ENCODE measurements at regions not wholly inside any gene's neighbourhood (a gene's known extent, or its start where the extent isn't known, plus 50 kb on each side); places are given as distances from the start of the nearest gene placed in this dataset.

GRCh38 chr6:4274382-4275082 lies 139.2 kb upstream of the ECI2 start:
- H3K9ac ChIP-seq (ENCODE audit: low read length) = no peak overlapping the region
- H3K36me3 ChIP-seq (ENCODE audit: insufficient read depth, low read length) = no peaks in the 10 kb centered on the region
- H3K27ac ChIP-seq (ENCODE audit: low read depth, low read length, poor library complexity, severe bottlenecking) = no peak overlapping the region
- H2AFZ ChIP-seq (ENCODE audit: low read length) = no peak overlapping the region
- no peaks in the 10 kb centered on the region for H3K9me2 ChIP-seq (ENCODE audit: low read depth, low read length)
- no peaks in the 10 kb centered on the region for H3K79me2 ChIP-seq (ENCODE audit: insufficient read depth, low read length)
- no peaks in the 10 kb centered on the region for H3K4me1 ChIP-seq (ENCODE audit: insufficient read depth, low read length, severe bottlenecking)
- no peak overlapping the region for H3K4me2 ChIP-seq (ENCODE audit: low read length)
- H3K4me3 ChIP-seq (ENCODE audit: low read depth, low read length, poor library complexity, severe bottlenecking) = no peak overlapping the region
- H3F3A ChIP-seq (ENCODE audit: insufficient read depth, low read length) = no peaks in the 10 kb centered on the region
- H4K20me1 ChIP-seq (ENCODE audit: insufficient read depth, low read length) = no peaks in the 10 kb centered on the region
- TF ChIP-seq CTCF (IDR thresholded peaks at IDR 0.05; ENCODE audit: low read length) = no peak
- no peak for TF ChIP-seq EZH2 (IDR thresholded peaks at IDR 0.05; ENCODE audit: borderline replicate concordance, low read length)
- H3K9me3 ChIP-seq (ENCODE audit: low read length) = no peaks in the 10 kb centered on the region
- no peaks in the 10 kb centered on the region for H3K27me3 ChIP-seq (ENCODE audit: insufficient read depth, low read length)

GRCh38 chr6:4272996-4273395 lies 137.6 kb upstream of the ECI2 start:
- no peaks in the 10 kb centered on the region for H3K27me3 ChIP-seq (ENCODE audit: insufficient read depth, low read length)
- H3K4me1 ChIP-seq (ENCODE audit: insufficient read depth, low read length, severe bottlenecking) = no peaks in the 10 kb centered on the region
- H3K27ac ChIP-seq (ENCODE audit: low read depth, low read length, poor library complexity, severe bottlenecking) = no peak overlapping the region
- H3K4me3 ChIP-seq (ENCODE audit: low read depth, low read length, poor library complexity, severe bottlenecking) = no peak overlapping the region
- H3K9me2 ChIP-seq (ENCODE audit: low read depth, low read length) = no peaks in the 10 kb centered on the region
- TF ChIP-seq CTCF (IDR thresholded peaks at IDR 0.05; ENCODE audit: low read length) (no peak), EZH2 (IDR thresholded peaks at IDR 0.05; ENCODE audit: borderline replicate concordance, low read length) (no peak)
- no peaks in the 10 kb centered on the region for H3K36me3 ChIP-seq (ENCODE audit: insufficient read depth, low read length)
- H3K9ac ChIP-seq (ENCODE audit: low read length) = no peak overlapping the region
- H3K9me3 ChIP-seq (ENCODE audit: low read length) = no peaks in the 10 kb centered on the region
- no peak overlapping the region for H3K4me2 ChIP-seq (ENCODE audit: low read length)
- no peaks in the 10 kb centered on the region for H3F3A ChIP-seq (ENCODE audit: insufficient read depth, low read length)
- no peak overlapping the region for H2AFZ ChIP-seq (ENCODE audit: low read length)
- H3K79me2 ChIP-seq (ENCODE audit: insufficient read depth, low read length) = no peaks in the 10 kb centered on the region
- H4K20me1 ChIP-seq (ENCODE audit: insufficient read depth, low read length) = no peaks in the 10 kb centered on the region

GRCh38 chr6:4271761-4272470 lies 136.5 kb upstream of the ECI2 start:
- no peaks in the 10 kb centered on the region for H3K27me3 ChIP-seq (ENCODE audit: insufficient read depth, low read length)
- no peak overlapping the region for H3K4me3 ChIP-seq (ENCODE audit: low read depth, low read length, poor library complexity, severe bottlenecking)
- no peaks in the 10 kb centered on the region for H3K4me1 ChIP-seq (ENCODE audit: insufficient read depth, low read length, severe bottlenecking)
- no peaks in the 10 kb centered on the region for H3K9me2 ChIP-seq (ENCODE audit: low read depth, low read length)
- H3K79me2 ChIP-seq (ENCODE audit: insufficient read depth, low read length) = no peaks in the 10 kb centered on the region
- no peaks in the 10 kb centered on the region for H3K36me3 ChIP-seq (ENCODE audit: insufficient read depth, low read length)
- no peaks in the 10 kb centered on the region for H3F3A ChIP-seq (ENCODE audit: insufficient read depth, low read length)
- H3K9ac ChIP-seq (ENCODE audit: low read length) = no peak overlapping the region
- no peak for TF ChIP-seq EZH2 (IDR thresholded peaks at IDR 0.05; ENCODE audit: borderline replicate concordance, low read length)
- TF ChIP-seq CTCF (IDR thresholded peaks at IDR 0.05; ENCODE audit: low read length) = no peak
- H2AFZ ChIP-seq (ENCODE audit: low read length) = no peak overlapping the region
- no peak overlapping the region for H3K4me2 ChIP-seq (ENCODE audit: low read length)
- no peak overlapping the region for H3K27ac ChIP-seq (ENCODE audit: low read depth, low read length, poor library complexity, severe bottlenecking)
- H4K20me1 ChIP-seq (ENCODE audit: insufficient read depth, low read length) = no peaks in the 10 kb centered on the region
- H3K9me3 ChIP-seq (ENCODE audit: low read length) = no peaks in the 10 kb centered on the region

All from OCI-LY1 (cell line).